HepG2 (cell line): ENCODE measurements at regions not wholly inside any gene's neighbourhood (a gene's known extent, or its start where the extent isn't known, plus 50 kb on each side); places are given as distances from the start of the nearest gene placed in this dataset.

Source experiments
- ATAC-seq: fragments of 200-7000 bp; cut with Tn5 transposase; 3 replicates; pipeline ENCODE4 v1.9.1; 2020; ENCODE audit warnings: mild to moderate bottlenecking, moderate library complexity
- BruUV-seq: library from RNA; stranded (reverse); fragments of 400-500 nt; replicated peaks from 2 replicates; lab custom pipeline; 2021; lab: Mats Ljungman, UMichigan
- CTCF ChIA-PET: fragments of 300-600 bp; formaldehyde crosslinking; extraction: SDS; loops from one replicate; lab custom pipeline; 2021; ENCODE audit warnings: low total read pairs, inconsistent platforms, low intra/inter-chr PET ratio; lab: Yijun Ruan, JAX
- POLR2A ChIA-PET: fragments of 350-600 bp; sonication (Branson Sonifier 250); formaldehyde crosslinking; loops from one replicate; lab custom pipeline; 2020; ENCODE audit warnings: antibody characterized with exemption, inconsistent platforms; lab: Yijun Ruan, JAX
- DNase-seq: peaks from one replicate; pipeline ENCODE4 v3.0.0-alpha.2; 2015; ENCODE audit warnings: low spot score
- FAIRE-seq: peaks from 3 replicates; lab custom pipeline; 2011; peaks lifted over from hg19 to GRCh38; lab: Jason Lieb, UNC
- H2AFZ ChIP-seq: one replicate; pipeline ENCODE4 v1.6.1; 2011; ENCODE audit warnings: low read length, inconsistent platforms
- H3K27ac ChIP-seq: fragments of 300-600 bp; 3 replicates; pipeline ENCODE4 v1.8.0; 2011; ENCODE audit warnings: mixed run types, mild to moderate bottlenecking, mixed read lengths, low read length, inconsistent platforms; ENCODE audit not compliant: insufficient read depth; ENCODE audit errors: extremely low read length
- H3K27me3 ChIP-seq, 2 experiments: fragments of 200-600 bp in 1 of 2; 2 replicates in 1 of 2; 3 replicates in 1 of 2; pipeline versions ENCODE4 v1.6.0 to v1.8.0; 2011; ENCODE audit warnings: low read length in 2 of 2, mild to moderate bottlenecking in 2 of 2, moderate library complexity in 2 of 2, inconsistent platforms in 1 of 2; ENCODE audit not compliant: insufficient read depth in 2 of 2, control insufficient read depth in 1 of 2
- H3K36me3 ChIP-seq, 2 experiments: fragments of 200-600 bp in 1 of 2; replicated peaks in 1 of 2; 2 replicates in 1 of 2; 3 replicates in 1 of 2; pipeline versions ENCODE4 v1.5.1 to v1.8.0; 2011; ENCODE audit warnings: low read length in 2 of 2, inconsistent platforms in 1 of 2; ENCODE audit not compliant: insufficient read depth in 2 of 2, control insufficient read depth in 1 of 2
- H3K4me1 ChIP-seq: 2 replicates; pipeline ENCODE4 v1.5.1; 2012; ENCODE audit warnings: low read length, inconsistent platforms; ENCODE audit not compliant: insufficient read depth
- H3K4me2 ChIP-seq: 2 replicates; pipeline ENCODE4 v1.6.0; 2011; ENCODE audit warnings: low read depth, low read length, inconsistent platforms
- H3K4me3 ChIP-seq, 3 experiments: fragments of 200-600 bp in 1 of 3; sonication (generic), shearing (Covaris generic) in 1 of 3; replicated peaks in 1 of 3; 2 replicates each; pipeline ENCODE4 v1.5.1; 2011 to 2016; ENCODE audit warnings: low read length in 3 of 3, inconsistent platforms in 2 of 3, low read depth in 2 of 3, mild to moderate bottlenecking in 2 of 3, control low read depth in 1 of 3, mixed read lengths in 1 of 3; ENCODE audit not compliant: insufficient read depth in 1 of 3
- H3K79me2 ChIP-seq: one replicate; pipeline ENCODE4 v1.6.1; 2011; ENCODE audit warnings: low read length, inconsistent platforms; ENCODE audit not compliant: insufficient read depth
- H3K9ac ChIP-seq: 2 replicates; pipeline ENCODE4 v1.6.0; 2011; ENCODE audit warnings: mild to moderate bottlenecking, low read depth, low read length, inconsistent platforms; ENCODE audit not compliant: insufficient read depth
- H3K9me3 ChIP-seq: 2 replicates; pipeline ENCODE4 v1.5.1; 2012; ENCODE audit warnings: mild to moderate bottlenecking, low read length
- H4K20me1 ChIP-seq: 2 replicates; pipeline ENCODE4 v1.6.0; 2011; ENCODE audit warnings: inconsistent platforms, mild to moderate bottlenecking, low read length, moderate library complexity; ENCODE audit not compliant: insufficient read depth
- AHR ChIP-seq: IDR thresholded peaks from 2 replicates; pipeline ENCODE4 v1.6.1; 2018; ENCODE audit warnings: missing genetic modification reagents, missing compliant biosample characterization
- ATRX ChIP-seq: sonication (generic); formaldehyde crosslinking; IDR thresholded peaks from 2 replicates; pipeline ENCODE4 v1.4.0; 2020; ENCODE audit warnings: missing genetic modification reagents, borderline replicate concordance
- FOXA3 ChIP-seq: IDR thresholded peaks from 2 replicates; pipeline ENCODE4 v1.6.1; 2016; ENCODE audit warnings: missing genetic modification reagents, missing compliant biosample characterization
- KDM2A ChIP-seq: sonication (generic); formaldehyde crosslinking; IDR thresholded peaks from 2 replicates; pipeline ENCODE4 v1.4.0; 2020; ENCODE audit warnings: low read depth, missing genetic modification reagents, borderline replicate concordance
- KMT2A ChIP-seq: sonication (generic); formaldehyde crosslinking; IDR thresholded peaks from 2 replicates; pipeline ENCODE4 v1.4.0; 2020; ENCODE audit warnings: missing genetic modification reagents
- ZNF143 ChIP-seq: sonication (generic); formaldehyde crosslinking; IDR thresholded peaks from 2 replicates; pipeline ENCODE4 v1.4.0; 2020; ENCODE audit warnings: missing genetic modification reagents
- ZNF230 ChIP-seq: sonication (generic); formaldehyde crosslinking; IDR thresholded peaks from 2 replicates; pipeline ENCODE4 v1.4.0; 2020; ENCODE audit warnings: mild to moderate bottlenecking, missing genetic modification reagents
- ZNF580 ChIP-seq: IDR thresholded peaks from 2 replicates; pipeline ENCODE4 v1.6.1; 2016; ENCODE audit warnings: low read depth, borderline replicate concordance
- ZNF652 ChIP-seq: IDR thresholded peaks from 2 replicates; pipeline ENCODE4 v1.6.1; 2016; ENCODE audit warnings: low read depth, borderline replicate concordance
- WGBS: methylation state at CpG from one replicate; pipeline ENCODE4 v1.1.6; 2017; ENCODE audit warnings: low lambda C conversion rate; 5-methylcytosine and 5-hydroxymethylcytosine counted together
- in situ Hi-C: cut with HindIII; loops from 2 replicates; pipeline ENCODE4 v1.10.0; 2017; ENCODE audit warnings: low pct_unique_long_range_greater_than_20kb; ENCODE audit not compliant: extremely low pct_ligation_motif_present
- intact Hi-C: fragments of 100-400 bp; cut with micrococcal nuclease; formaldehyde crosslinking; loops from one replicate; pipeline ENCODE4 v1.10.0; 2022; ENCODE audit not compliant: unreplicated experiment
- TF ChIP-seq, protein P1 (sequence below): sonication (generic); formaldehyde crosslinking; IDR thresholded peaks from 2 replicates; pipeline ENCODE4 v1.4.0; 2020; ENCODE audit warnings: mild to moderate bottlenecking, missing genetic modification reagents

DNA sequence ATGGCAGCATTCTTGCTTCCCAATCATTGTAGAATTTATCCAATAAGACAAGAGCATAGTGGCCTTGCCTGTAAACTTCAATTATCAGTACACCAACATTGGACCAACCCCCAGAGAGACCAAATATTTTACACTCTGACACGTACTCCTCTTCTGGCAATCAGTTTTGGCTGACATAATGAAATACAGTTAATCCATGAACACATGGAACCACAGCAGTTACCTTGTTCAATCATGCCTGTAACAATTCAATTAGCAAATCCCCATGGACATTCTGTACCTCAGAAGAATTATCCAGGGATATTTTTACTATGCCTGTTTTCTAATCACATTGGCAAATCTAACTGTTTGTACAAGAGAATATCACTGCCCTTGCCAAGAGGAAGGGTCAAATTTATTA lies 2162.0 kb downstream of the MRPL39 start:
- CTCF ChIA-PET: no interaction called here
- no peak overlapping the region for H3K4me2 ChIP-seq
- H3K4me1 ChIP-seq: no peaks in the 10 kb centered on the region
- H3K27ac ChIP-seq: no peak overlapping the region
- in situ Hi-C loops: no loop called here
- no peak overlapping the region for H3K4me3 ChIP-seq
- H2AFZ ChIP-seq: no peak overlapping the region
- BruUV-seq: no TSS peak
- WGBS: 17% methylated on average over 1 of the region's 1 CpG
- no peak for FAIRE-seq
- H4K20me1 ChIP-seq: no peaks in the 10 kb centered on the region
- no peak overlapping the region for H3K9ac ChIP-seq
- no peaks in the 10 kb centered on the region for H3K79me2 ChIP-seq
- ATAC-seq: no peak
- H3K9me3 ChIP-seq: peaks cover 79% of the 10 kb centered on the region
- TF ChIP-seq ZNF143 (CRISPR knock-in tag): no peak
- TF ChIP-seq AHR: no peak
- no peak for TF ChIP-seq FOXA3
- TF ChIP-seq ATRX: no peak
- no peak for TF ChIP-seq ZNF580
- TF ChIP-seq ZNF230 (CRISPR knock-in tag): no peak
- no peak for TF ChIP-seq KMT2A (CRISPR knock-in tag)
- TF ChIP-seq KDM2A: no peak
- TF ChIP-seq, protein P1, sequence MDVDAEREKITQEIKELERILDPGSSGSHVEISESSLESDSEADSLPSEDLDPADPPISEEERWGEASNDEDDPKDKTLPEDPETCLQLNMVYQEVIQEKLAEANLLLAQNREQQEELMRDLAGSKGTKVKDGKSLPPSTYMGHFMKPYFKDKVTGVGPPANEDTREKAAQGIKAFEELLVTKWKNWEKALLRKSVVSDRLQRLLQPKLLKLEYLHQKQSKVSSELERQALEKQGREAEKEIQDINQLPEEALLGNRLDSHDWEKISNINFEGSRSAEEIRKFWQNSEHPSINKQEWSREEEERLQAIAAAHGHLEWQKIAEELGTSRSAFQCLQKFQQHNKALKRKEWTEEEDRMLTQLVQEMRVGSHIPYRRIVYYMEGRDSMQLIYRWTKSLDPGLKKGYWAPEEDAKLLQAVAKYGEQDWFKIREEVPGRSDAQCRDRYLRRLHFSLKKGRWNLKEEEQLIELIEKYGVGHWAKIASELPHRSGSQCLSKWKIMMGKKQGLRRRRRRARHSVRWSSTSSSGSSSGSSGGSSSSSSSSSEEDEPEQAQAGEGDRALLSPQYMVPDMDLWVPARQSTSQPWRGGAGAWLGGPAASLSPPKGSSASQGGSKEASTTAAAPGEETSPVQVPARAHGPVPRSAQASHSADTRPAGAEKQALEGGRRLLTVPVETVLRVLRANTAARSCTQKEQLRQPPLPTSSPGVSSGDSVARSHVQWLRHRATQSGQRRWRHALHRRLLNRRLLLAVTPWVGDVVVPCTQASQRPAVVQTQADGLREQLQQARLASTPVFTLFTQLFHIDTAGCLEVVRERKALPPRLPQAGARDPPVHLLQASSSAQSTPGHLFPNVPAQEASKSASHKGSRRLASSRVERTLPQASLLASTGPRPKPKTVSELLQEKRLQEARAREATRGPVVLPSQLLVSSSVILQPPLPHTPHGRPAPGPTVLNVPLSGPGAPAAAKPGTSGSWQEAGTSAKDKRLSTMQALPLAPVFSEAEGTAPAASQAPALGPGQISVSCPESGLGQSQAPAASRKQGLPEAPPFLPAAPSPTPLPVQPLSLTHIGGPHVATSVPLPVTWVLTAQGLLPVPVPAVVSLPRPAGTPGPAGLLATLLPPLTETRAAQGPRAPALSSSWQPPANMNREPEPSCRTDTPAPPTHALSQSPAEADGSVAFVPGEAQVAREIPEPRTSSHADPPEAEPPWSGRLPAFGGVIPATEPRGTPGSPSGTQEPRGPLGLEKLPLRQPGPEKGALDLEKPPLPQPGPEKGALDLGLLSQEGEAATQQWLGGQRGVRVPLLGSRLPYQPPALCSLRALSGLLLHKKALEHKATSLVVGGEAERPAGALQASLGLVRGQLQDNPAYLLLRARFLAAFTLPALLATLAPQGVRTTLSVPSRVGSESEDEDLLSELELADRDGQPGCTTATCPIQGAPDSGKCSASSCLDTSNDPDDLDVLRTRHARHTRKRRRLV (CRISPR knock-in tag): no peak
- TF ChIP-seq ZNF652 (CRISPR knock-in tag): no peak
- TF ChIP-seq, all 625 proteins: peak for 0
- POLR2A ChIA-PET: no interaction called here
- Histone ChIP-seq H3K36me3 (no peaks in the 10 kb centered on the region), H3K27me3 (no peaks in the 10 kb centered on the region)
- intact Hi-C loops: no loop called here
- no peak for DNase-seq
